ENCODE measurements at regions not wholly inside any gene's neighbourhood (a gene's known extent, or its start where the extent isn't known, plus 50 kb on each side); places are given as distances from the start of the nearest gene placed in this dataset.

- no peak for TF ChIP-seq CTCF (IDR thresholded peaks at IDR 0.05)
- TF ChIP-seq POLR2A (IDR thresholded peaks at IDR 0.05) = no peak
These were observed 1033.4 kb upstream of the LCORL start for GRCh38 chr4:19054916-19055315.
